Chondrocyte (in vitro differentiated cells): ENCODE measurements at regions not wholly inside any gene's neighbourhood (a gene's known extent, or its start where the extent isn't known, plus 50 kb on each side); places are given as distances from the start of the nearest gene placed in this dataset.

ENCODE experiments used
- DNase-seq: peaks from one replicate; pipeline ENCODE4 v3.0.0; 2021; ENCODE audit warnings: mixed read lengths, low spot score
- H3K27ac Mint-ChIP-seq: one replicate; pipeline ENCODE4 v1.8.0; 2021; ENCODE audit warnings: mild to moderate bottlenecking, moderate library complexity, mixed read lengths; ENCODE audit not compliant: unreplicated experiment
- H3K27me3 Mint-ChIP-seq: 2 replicates; pipeline ENCODE4 v1.8.0; 2021; ENCODE audit warnings: low read depth, mixed read lengths
- H3K36me3 Mint-ChIP-seq: 2 replicates; pipeline ENCODE4 v1.8.0; 2021; ENCODE audit warnings: low read depth, mixed read lengths
- H3K4me1 Mint-ChIP-seq: 2 replicates; pipeline ENCODE4 v1.8.0; 2021; ENCODE audit warnings: low read depth, mild to moderate bottlenecking, mixed read lengths
- H3K4me3 Mint-ChIP-seq: one replicate; pipeline ENCODE4 v1.8.0; 2021; ENCODE audit warnings: mild to moderate bottlenecking, moderate library complexity, mixed read lengths; ENCODE audit not compliant: unreplicated experiment
- H3K9me3 Mint-ChIP-seq: 2 replicates; pipeline ENCODE4 v1.8.0; 2021; ENCODE audit warnings: low read depth, mixed read lengths
- CTCF ChIP-seq: fragments of 200-600 bp; sonication (generic); IDR thresholded peaks from 2 replicates; pipeline ENCODE4 v1.5.0; 2021; ENCODE audit warnings: antibody characterized with exemption, mild to moderate bottlenecking, moderate library complexity

- DNase-seq = no peak
- no peaks in the 10 kb centered on the region for H3K27me3 Mint-ChIP-seq
- no peaks in the 10 kb centered on the region for H3K4me1 Mint-ChIP-seq
- TF ChIP-seq CTCF = no peak
- no peak overlapping the region for H3K4me3 Mint-ChIP-seq
- H3K27ac Mint-ChIP-seq = no peak overlapping the region
- no peaks in the 10 kb centered on the region for H3K36me3 Mint-ChIP-seq
- peaks cover 3% of the 10 kb centered on the region for H3K9me3 Mint-ChIP-seq
Observed at GRCh38 chr1:176271572-176271971, 64.5 kb upstream of the COP1 start.
